ENCODE measurements at regions not wholly inside any gene's neighbourhood (a gene's known extent, or its start where the extent isn't known, plus 50 kb on each side); places are given as distances from the start of the nearest gene placed in this dataset.

GRCh38 chr1:220398238-220398637 is 126.0 kb upstream of the RAB3GAP2 start:
- TF ChIP-seq CTCF (IDR thresholded peaks at IDR 0.05; ENCODE audit: borderline replicate concordance, extremely low read depth, low read length, poor library complexity, severe bottlenecking) (no peak), EZH2 (IDR thresholded peaks at IDR 0.05; ENCODE audit: borderline replicate concordance, low read depth, low read length, severe bottlenecking) (no peak)
